HL-60 (cell line): ENCODE measurements at regions not wholly inside any gene's neighbourhood (a gene's known extent, or its start where the extent isn't known, plus 50 kb on each side); places are given as distances from the start of the nearest gene placed in this dataset.

ENCODE experiments used
- CTCF ChIP-seq: IDR thresholded peaks from one replicate; pipeline ENCODE4 v1.5.1; 2011; ENCODE audit warnings: low read length, control low read depth, inconsistent platforms; ENCODE audit not compliant: insufficient read depth
- GABPA ChIP-seq: IDR thresholded peaks from 2 replicates; pipeline ENCODE4 v1.6.1; 2012; ENCODE audit warnings: low read depth
- POLR2AphosphoS5 ChIP-seq: IDR thresholded peaks from 2 replicates; pipeline ENCODE4 v1.6.1; 2012; ENCODE audit warnings: low read depth
- REST ChIP-seq: IDR thresholded peaks from 2 replicates; pipeline ENCODE4 v1.6.1; 2012; ENCODE audit warnings: low read depth; ENCODE audit not compliant: insufficient replicate concordance
- SPI1 ChIP-seq: IDR thresholded peaks from 2 replicates; pipeline ENCODE4 v1.6.1; 2012; ENCODE audit warnings: low read depth, mild to moderate bottlenecking, borderline replicate concordance

GRCh38 chr2:83359336-83359735, 1099.7 kb downstream of the SUCLG1 start:
- TF ChIP-seq CTCF (no peak), POLR2AphosphoS5 (no peak), REST (no peak), GABPA (no peak), SPI1 (no peak)
